GM21619 (cell line): ENCODE measurements at regions not wholly inside any gene's neighbourhood (a gene's known extent, or its start where the extent isn't known, plus 50 kb on each side); places are given as distances from the start of the nearest gene placed in this dataset.
"Not testable (repeated sequence)": the region's sequence is repeated elsewhere in the genome, so short reads cannot be mapped to it uniquely, and the experiment has no call there.

Experiments used
- ATAC-seq: cut with Tn5 transposase; IDR thresholded peaks from one replicate; pipeline ENCODE4 v1.9.1; 2021; ENCODE audit not compliant: unreplicated experiment

DNA sequence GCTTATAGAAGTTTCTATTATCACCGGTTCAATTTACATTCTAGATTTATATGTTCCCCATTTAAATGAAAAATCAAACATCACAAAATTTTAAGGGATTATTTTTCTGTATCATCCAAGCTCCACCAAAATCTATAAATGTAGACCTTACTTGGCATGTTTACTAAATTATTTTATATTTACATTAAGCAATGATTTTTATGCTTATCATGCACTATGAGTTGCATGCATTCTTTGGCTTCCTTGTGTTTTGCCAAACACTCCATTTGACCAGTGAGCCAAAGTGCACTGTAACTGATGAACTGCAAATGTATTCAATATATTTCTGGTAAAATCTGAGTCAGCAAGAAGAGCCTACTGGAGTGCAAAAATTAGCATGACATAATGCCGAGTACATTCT, 595.5 kb upstream of the PCDH7 start:
- ATAC-seq, result not testable (repeated sequence)

DNA sequence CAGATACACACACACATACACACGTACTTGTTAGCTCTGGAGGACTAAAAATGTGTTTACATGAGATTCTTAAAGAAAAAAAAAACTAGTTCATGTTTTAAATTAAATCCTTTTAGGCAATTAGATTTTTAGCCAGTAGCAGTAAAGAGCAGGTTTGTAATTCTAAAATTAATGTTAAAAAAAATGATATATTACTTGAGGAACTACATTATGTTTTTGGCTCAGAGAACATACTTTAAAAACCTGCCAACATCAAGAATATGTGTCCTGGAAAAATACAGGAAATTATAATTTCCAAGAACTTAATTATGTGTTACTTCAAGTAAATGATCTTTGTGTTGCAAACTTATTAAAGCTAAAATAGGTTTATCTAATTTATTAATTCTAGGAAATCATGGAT, 594.3 kb upstream of the PCDH7 start:
- no peak for ATAC-seq

DNA sequence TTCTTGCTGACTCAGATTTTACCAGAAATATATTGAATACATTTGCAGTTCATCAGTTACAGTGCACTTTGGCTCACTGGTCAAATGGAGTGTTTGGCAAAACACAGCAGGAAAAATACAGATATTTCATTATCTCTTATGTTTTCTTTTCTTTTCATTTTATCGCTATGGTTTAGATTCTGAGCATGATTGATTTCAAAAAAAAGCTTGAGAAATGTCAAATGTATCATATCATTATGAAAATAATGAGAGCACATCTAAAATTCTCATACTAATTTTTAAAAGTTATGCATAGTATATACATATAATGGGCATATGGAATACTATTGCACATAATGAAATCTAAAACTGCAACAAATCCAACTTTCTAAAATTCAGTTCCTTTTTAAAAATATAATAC, 593.8 kb upstream of the PCDH7 start:
- no peak for ATAC-seq

DNA sequence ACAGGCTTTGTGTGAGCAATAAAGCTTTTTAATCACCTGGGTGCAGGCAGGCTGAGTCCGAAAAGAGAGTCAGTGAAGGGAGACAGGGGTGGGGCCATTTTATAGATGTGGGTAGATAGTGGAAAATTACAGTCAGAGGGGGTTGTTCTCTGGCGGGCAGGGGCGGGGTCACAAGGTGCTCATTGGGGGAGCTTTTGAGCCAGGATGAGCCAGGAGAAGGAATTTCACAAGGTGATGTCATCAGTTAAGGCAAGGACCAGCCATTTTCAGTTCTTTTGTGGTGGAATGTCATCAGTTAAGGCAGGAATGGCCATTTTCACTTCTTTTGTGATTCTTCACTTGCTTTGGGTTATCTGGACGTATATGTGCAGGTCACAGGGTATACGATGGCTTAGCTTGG, 571.3 kb upstream of the PCDH7 start:
- not testable (repeated sequence) for ATAC-seq

DNA sequence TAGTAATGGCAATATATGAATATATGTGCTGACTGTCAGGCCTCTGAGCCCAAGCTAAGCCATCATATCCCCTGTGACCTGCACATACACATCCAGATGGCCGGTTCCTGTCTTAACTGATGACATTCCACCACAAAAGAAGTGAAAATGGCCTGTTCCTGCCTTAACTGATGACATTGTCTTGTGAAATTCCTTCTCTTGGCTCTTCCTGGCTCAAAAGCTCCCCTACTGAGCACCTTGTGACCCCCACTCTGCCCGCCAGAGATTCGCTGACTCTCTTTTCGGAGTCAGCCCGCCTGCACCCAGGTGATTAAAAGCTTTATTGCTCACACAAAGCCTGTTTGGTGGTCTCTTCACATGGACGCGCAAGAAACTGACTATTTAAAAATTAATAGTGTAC, 570.6 kb upstream of the PCDH7 start:
- not testable (repeated sequence) for ATAC-seq

DNA sequence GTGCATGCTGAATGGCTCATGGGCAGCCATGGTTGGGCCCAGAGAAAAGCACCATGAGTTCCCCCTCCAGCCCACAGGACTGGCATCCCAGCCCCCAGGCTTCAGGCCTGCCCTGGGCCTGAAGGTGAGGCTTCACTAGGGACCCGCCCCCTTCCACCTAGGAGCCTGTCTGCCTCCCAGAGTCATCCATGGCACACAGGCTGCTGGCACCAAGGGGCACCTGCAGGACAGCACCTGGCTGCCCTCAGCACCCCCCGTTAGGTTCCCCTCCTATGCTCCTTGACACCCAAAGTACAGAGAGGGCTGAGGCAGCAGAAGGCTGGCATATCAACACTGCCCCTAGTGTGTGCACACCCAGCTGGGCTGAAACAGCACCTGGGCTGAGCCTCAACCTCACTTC, 566.7 kb upstream of the PCDH7 start:
- ATAC-seq, result no peak

DNA sequence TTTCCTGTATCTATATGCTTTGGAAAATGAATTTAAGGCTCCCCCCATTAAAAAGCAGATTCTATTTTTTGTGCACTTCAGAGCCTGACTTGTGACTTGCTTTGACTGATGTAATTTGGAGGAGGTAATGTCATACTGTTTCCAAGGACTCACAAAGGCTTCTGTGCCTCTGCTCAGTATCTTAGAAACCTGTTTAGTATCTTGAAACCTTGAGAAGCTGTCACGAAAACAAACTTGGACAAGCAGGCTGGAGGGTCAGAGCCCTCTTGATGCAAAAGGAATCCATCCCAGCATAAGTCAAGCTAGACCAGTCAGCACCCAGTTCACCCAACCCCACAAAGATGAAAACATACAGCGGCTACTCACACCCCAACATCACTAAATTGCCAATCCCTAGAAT, 560.0 kb upstream of the PCDH7 start:
- ATAC-seq, result no peak

DNA sequence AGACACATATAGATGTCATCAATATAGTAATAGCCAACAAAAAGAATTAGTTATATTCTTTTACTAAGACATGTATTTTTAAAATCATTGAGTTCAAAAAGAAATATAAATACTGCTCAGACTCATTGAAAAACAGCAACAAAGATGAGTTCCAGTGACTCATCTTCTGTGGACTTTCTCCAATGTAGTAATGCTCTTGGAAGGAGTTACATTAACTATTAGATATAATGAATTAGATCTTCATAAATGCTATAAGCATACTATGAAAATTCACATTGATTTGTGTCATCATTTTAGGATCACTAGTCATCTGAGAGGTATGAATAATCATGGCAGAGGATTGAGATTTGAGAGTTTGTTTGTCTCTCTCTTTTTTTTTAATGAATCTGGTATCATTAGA, 547.8 kb upstream of the PCDH7 start:
- no peak for ATAC-seq

DNA sequence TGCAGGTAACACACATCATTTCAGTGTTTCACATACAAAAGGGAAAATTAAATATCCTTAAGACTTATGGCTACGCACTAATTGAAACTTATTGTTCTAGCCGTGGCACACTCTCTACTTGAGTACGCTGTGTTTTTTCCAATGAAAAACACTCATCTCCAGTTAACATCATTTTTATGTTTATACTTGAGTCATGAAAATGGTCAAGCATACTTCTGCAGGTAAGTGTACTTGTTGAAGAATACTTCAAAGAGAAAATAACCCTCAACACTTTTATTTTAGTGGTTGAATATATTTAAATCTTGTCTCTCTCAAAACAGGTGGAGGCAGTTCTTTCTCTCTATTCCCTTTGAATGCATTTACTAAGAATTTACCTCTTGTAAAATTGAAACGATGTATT, 538.7 kb upstream of the PCDH7 start:
- no peak for ATAC-seq

DNA sequence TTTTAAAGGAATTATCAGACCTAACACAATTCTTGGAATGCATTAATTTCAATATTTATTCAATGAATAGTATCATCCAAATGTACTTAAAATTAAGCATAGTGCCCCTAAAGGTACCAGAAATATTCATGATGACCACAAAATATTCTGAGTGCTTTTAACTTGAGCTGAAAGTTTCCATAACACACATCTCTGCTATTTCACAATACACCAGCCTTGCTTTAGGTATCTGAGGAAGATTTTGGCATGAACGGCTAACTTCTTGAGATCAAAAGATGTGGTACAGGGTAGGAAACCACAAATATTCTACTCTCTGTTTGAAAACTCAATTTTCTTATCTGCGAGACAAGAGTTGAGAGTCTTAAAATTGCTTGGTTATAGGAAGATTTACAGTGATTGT, 538.3 kb upstream of the PCDH7 start:
- no peak for ATAC-seq

DNA sequence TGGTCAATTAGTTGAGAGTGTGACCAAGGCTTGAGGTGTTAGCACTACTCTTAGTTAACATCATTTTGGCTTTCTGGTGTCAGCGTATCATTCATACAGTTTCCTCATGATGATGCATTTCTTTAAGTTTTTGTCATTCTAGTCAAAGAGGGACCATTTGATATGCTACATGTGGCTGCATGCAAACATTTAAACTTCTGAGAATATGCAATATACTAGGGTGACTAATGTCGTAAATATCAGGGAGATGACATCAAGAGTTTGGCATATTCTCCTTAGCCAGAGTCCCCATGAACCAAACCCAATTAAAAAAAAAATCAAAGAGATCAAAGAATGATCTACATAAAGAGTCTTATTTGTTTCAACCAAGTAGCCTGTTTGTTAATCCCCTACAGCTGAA, 537.4 kb upstream of the PCDH7 start:
- ATAC-seq, result no peak

DNA sequence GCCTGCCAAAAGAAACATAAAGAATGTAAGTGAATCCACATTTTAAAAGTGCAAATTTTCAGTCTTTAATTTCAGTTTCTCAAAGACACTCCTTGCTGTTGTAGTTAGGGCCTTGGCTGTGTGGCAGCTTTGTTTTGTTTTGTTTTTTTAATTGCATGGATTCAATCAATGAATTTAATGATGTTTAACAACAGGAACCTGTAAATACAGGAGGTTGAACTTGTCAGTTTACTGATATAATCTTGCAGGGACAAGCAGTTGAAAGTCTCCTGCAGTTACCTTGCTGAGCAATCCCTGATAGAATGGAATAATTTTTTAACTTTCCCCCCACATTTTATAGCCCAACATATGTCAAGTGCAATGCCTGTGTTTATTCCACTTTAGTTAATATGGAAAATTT, 528.3 kb upstream of the PCDH7 start:
- ATAC-seq, result no peak

DNA sequence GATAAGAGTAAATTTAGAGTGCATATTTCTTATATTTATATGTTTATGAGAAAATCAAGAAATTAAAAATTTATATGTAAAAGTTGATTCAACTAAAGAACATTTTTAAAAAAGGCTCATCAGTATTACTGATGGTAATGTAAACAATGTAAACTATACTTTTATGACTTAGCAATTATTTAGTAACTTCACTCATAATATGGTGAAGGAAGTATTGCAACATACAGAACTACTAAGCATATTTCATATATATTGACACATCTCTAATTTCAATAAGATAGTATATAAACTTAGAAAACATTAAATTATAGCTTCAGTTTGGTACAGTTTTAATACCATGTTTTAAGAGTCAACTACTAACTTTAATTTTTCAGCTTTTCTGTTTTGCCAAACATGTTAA, 512.8 kb upstream of the PCDH7 start:
- no peak for ATAC-seq

DNA sequence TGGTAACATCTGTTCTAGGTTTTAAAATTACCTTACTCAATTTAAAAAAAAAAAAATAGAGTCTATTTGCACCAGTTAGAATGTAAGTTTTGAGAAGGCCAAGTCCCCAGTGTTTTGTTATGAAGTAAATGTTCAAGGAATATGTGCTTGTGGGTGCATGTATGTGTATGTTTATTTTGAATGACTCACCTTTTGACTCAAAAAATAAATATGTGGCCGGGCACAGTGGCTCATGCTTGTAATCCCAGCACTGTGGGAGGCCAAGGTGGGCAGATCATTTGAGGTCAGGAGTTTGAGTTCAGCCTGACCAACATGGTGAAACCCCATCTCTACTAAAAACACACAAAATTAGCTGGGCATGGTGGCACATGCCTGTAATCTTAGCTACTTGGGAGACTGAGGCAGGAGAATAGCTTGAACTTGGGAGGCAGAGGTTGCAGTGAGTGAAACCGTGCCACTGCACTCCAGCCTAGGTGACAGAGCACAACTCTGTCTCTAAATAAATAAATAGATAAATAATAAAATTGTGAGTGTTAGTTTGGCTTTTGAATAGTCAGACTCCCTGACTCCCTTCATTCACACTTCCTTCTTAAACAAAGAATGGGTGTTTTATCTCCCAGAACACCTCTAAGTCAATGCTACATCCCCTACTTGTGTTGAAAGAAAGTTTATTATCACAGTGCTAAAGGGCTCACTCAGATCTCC, 511.3 kb upstream of the PCDH7 start:
- ATAC-seq, result no peak

DNA sequence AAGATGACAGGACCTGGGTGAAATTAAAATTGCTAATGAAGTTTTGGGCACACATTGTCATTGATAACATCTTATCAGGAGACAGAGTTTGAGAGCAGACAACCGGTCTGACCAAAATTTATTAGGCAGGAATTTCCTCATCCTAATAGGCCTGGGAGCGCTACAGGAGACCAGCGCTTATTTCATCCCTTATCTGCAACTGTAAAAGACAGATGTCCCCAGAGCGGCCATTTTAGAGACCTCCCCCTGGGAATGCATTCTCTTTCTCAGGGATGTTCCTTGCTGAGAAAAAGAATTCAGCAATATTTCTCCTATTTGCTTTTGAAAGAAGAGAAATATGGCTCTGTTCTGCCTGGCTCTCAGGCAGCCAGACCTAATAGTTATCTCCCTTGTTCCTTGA, 504.2 kb upstream of the PCDH7 start:
- not testable (repeated sequence) for ATAC-seq

DNA sequence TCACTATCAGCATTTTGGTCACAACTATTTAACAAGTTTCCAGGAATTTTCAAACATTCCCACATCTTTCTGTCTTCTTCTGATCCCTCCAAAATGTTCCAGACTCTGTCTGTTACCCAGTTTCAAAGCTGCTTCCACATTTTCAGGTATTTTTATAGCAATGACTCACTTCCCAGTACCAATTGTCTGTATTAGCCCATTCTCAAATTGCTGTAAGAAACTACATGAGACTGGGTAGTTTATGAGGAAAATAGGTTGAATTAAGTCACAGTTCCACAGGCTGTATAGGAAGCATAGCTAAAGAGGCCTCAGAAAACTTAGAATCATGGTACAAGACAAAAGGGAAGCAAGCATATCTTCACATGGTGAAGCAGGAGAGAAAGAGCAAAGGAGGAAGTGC, 475.0 kb upstream of the PCDH7 start:
- ATAC-seq, result no peak

DNA sequence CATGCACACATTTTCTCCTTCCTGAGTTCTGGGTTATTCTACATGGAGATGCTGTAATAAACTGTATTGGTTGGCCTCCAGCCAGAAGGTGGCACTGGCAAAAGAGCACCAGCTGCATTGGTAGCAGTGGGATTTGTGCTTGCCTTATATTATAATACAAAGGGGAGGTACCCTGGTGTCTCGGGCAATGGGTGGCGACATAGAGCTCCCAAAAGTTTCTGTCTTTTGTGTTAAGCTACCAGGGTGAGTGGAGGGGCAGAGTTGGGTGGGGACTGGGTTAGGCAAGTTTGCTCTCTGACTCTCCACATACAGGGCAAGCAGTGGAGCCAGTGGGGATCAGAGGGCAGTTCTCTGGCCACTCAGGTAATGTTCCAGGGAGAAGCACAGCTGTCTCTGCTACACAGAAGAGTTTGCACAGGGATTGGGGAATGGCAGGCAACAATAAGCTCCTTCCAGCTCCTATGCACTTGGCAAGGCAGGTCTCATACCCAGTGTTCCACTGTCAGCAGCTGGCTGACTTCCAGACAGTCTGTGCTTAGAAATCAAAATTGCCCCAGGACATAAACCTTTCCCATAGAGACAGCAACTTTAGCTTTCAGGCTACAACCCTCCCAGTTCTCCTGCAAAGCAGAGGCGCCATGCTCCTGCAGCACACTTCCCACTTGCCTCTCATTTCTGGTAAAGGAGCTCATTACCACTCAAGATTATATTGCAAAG, 463.9 kb upstream of the PCDH7 start:
- ATAC-seq, result no peak

DNA sequence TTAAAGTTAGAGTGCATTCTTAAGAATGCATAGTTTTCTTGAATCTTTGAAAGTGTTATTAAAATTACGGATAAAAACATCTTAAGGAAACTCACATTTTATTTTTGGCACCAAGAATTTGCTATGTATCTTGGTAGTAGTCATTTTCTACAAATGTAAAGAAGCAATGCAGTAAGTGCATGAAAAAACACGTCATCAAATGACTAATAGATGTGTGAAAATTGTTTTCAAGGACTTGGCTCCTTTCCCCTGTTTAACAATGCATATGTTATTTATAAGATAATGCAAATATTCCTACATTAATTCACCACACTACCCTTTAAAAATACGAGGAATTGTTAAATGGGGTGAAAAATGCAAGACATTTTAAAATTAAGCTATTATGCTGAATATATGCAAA, 461.2 kb upstream of the PCDH7 start:
- no peak for ATAC-seq

DNA sequence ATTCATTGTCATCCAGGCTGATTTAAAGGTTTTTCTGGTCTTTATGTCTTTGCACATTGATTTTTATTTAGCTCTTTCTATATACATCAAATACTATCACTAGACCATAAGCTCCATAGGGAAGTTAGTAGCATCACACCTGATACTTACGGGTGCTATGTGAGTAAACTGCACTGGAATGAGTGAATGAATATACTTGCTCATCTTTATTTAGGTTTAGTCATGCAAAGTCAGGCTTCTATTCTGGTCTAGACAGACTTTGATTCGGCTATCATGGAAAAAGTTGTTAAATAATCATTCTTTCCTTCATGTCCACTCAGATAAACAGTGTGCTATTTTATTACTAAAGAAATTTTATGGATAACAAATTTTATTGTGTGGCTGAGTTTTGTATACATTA, 457.8 kb upstream of the PCDH7 start:
- ATAC-seq, result no peak

DNA sequence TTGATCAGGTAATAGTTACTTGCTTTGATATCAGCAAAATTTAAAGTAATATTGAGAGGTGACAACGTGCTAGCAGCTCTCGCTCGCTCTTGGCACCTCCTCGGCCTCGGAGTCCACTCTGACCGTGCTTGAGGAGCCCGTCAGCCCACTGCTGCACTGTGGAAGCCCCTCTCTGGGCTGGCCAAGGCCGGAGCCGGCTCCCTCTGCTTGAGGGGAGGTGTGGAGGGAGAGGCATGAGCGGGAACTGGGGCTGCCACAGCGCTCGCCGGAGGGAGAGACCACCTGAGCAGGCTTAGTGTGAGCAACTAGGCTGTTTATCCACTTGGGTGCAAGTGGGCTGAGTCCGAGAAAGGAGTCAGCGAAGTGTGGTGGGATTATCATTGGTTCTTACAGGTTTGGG, 455.7 kb upstream of the PCDH7 start:
- ATAC-seq, result no peak

DNA sequence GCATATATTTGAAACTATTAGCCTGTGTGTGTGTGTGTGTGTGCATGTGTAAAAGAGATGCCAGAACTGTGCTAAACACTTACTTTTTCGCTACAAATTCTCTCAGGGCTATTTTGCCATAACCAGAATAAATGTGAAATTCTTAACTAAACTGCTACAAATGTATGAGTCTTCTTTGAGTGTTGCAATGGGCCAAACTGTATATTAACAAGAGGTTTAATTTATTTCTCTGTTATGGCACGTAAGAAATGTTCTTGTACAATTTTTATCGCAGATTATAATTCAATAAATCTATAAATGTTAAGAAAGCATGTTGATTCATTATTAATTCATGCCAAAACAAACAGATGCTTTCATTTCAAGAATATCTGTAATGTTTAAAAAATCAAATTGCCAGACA, 454.5 kb upstream of the PCDH7 start:
- ATAC-seq, result no peak

DNA sequence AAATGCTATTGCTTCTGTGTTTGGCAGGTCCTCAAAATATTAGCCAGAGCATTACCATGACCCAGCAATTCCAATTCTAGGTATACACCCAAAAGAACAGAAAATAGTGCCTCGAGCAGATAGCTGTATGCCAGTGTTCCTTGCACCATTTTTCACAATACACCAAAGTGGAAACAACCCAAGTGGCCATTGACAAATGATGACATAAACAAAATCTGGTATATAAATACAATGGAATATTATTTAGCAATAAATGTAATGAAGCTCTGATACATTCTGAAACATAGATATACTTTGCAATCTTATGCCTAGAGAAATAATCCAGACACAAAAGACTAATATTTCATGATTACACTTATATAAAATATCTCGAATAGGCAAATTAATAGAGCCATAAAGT, 451.8 kb upstream of the PCDH7 start:
- no peak for ATAC-seq

DNA sequence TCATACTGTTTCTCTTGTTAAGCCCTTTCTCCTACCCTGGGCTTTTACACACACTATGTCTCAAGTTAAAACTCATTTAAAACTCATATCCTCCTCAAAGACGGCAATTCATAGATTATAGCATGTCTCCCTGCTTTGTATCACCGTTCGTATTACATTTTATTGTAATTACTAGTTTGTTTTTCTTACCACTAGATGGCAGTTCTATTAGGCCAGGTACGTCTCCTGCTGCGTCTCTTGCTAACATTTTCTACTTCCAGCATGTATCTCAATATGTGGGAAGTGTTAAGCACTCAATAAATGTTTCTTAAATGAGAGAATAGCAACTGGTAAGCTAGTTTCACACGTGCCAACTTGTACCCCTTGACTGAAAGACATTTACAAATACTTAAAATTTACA, 450.3 kb upstream of the PCDH7 start:
- no peak for ATAC-seq
